HL-60/S4 treated with retinoic acid at 250 ng/mL for 4 days and 3 days (cell line): ENCODE measurements at regions not wholly inside any gene's neighbourhood (a gene's known extent, or its start where the extent isn't known, plus 50 kb on each side); places are given as distances from the start of the nearest gene placed in this dataset.

Experiments
- in situ Hi-C: fragments of 300-500 bp; cut with MboI; formaldehyde crosslinking; loops from 2 replicates; pipeline ENCODE4 v1.7.0; 2022; ENCODE audit warnings: low sequenced_read_pairs

DNA sequence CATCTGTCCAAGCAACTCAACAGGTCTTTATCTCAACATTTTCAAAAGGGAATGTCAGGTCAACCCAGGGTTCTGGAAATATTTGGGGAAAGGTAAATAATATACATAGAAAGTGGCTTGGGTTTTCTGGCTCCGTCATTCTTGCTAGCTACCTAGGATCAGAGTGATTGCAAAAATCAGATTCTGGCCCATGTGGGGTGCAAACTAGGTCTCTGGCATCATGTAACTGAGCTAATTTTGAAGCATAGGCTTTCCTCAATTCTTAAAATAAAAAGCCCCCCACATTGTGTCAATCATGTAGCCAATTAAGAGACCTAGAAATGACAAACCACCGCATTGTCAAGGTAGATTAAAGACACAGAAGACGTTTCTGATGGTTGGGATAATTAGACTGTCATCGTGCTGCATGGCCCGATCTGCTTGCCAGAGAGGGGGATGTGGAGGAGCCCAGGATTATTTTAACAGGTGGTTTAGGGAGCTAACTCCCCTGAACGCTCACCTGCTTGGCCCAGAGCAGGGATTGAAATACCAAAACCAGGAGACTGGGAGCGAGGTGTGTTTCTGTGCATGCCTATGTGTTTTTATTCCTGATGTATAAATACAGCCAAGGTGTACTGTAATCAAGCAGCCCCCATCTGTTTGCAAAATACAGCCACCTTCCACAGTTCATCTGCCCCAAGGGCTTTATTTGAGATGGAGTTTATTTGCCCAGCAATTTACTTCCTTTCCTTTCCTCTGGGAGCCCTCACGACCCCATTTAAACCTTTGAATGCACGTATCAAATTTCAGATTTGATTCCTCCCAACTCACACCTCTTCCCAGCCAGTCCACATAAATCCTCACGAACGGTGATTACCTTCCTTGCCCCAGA is 189.5 kb downstream of the TTC8 start:
- in situ Hi-C loops: no loop called here

DNA sequence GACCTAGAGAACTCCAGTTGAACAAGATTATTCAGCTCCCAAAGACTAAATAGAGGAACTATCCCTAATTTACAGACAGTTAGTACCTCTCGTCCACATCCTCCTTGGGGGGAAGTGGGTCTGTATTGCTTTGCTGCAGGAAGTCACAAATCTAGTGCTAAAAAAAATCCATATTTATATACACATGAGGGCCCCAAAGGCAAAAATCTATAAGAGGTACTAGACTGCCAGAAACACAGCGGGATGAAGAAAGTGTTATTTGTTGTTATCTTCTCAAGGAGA is 190.1 kb downstream of the TTC8 start:
- in situ Hi-C loops: no loop called here

DNA sequence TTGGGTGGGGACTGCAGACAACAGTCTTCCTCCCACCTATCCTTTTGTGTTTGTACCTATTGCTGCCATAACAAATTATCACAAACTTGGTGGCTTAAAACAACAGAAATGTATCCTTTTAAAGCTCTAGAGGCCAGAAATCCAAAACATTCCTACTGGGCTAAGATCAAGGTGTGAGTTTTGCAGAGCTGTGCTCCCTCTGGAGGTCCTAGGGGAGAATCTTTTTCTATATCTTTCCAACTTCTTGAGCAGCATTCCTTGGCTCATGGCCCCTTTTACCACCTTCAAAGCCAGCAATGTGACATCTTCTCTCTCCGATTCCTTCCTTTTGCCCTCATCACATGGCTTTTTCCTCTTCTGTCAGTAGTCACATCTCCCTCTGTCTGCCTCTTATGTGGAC is 190.6 kb downstream of the TTC8 start:
- in situ Hi-C loops: no loop called here

DNA sequence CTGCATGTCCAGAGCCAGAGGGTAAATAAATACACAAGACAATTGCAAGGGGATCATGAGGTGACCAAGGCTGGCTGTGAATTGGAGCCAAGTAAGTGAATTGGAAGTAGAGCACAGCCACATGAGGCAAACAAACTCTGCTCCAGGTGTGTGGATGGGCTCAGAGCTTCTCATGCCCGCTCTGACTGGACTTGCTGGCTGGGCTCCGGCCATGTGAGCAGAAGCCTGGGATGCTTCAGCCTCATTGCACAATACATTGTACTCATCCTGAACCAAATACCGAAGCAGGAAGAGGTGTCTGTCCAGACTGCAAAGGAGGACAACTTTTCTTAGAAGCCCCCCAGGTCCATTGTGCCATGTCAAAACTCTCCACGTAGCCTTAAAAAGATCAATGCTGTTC is 193.0 kb downstream of the TTC8 start:
- in situ Hi-C loops: no loop called here

DNA sequence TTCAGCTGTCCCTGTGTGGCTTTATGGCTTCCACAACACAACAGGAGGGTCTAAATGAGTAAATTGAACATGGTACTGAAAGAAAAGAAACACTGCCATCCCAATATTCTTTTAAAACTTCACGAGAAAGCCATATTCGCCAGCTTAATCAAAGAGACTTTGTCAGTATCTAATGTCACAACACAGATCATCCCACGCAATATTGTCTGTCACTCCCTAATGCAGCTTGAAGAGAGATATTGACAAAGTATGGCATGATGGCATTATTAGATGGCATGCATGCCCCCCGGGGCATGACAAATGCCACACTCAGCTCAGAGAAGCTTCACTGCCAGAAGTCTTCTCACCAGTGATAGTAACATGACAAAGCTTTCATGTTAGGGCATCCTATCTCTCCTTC is 197.8 kb downstream of the TTC8 start:
- in situ Hi-C loops: no loop called here

DNA sequence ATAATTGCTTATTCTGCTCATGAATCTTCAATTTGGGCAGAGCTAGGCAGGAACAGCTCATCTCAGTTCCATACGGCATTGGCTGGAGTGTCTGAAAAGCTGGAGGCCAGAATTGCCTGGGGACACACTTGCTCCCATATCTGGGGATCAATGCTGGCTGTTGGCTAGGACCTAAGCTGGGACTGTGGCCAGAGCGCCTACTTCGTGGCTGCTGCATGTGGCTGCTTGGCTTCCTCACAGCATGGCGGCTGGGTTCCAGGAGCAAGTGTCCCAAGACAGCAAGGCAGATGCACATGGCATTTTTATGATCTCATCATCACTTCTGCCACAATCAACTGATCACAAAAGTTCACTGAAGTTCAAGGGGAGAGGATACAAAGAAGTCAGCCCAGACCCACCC is 200.2 kb downstream of the TTC8 start:
- in situ Hi-C loops: loop anchor here (25.0 kb wide), 1 partner anchor 888 kb away; no protein-coding TSS in a partner anchor

DNA sequence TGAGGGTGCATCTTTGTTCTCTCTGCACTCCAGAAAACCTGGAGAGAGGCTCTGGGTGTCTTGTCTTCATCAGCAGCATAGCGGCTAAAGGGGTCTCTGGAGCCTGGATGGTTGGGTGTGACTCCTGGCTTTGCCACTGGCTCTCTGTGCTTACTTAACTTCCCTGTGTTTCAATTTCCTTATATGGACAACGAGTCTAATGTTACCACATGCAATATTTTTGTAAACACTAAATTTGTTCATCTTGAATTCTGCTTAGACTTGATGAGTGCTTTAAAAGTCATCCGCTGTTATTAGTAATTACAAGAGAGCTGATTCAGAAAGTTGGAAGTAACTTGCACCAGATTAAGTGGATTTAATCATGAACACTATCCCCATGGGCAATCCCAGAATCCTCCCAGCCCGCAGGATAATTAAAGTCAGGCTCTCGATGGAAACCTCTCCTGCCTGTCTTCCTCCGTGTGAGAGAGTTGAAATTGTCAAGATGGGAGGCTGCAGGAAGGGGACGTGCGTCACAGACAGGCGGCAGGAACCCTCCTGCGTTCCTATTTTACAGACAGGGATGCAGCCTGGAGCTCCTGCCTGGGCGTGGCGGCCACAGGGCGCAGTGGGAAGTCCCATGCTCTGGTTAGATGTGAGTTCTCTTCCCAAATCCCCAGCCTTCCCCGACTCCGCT is 201.2 kb downstream of the TTC8 start:
- in situ Hi-C loops: loop anchor here (25.0 kb wide), 1 partner anchor 887 kb away; no protein-coding TSS in a partner anchor

DNA sequence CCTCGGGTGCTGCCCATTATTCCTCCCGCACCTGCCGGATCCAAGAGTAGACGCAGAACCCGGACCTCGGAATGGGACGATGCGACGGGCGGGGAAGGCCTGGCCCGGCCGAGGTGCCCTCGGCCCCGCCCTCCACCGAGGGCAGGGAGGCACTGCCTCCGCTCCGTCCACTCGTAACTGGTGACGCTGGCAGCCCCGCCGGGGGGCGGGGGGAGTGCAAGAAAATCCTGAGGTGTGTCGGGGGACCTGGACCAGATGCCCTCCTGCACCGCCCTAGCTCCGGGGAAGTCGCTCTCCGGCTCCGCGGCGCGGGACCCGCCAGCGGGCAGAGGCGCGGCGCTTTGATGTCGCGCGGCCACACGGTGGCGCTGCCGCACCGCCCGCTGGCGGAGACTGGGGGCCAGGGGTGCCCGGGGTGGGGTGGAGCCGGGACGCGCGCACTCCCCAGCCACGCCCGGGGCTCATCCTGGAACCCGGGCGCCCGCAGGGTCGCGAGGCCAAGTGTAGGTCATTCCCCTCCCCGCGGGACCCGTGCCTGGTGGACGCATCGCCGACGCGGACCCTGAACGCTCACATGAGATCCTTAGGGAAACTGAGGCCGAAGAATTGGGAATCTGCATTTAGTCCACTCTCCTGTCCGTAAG is 202.8 kb downstream of the TTC8 start:
- in situ Hi-C loops: loop anchor here (25.0 kb wide), 1 partner anchor 885 kb away; no protein-coding TSS in a partner anchor

DNA sequence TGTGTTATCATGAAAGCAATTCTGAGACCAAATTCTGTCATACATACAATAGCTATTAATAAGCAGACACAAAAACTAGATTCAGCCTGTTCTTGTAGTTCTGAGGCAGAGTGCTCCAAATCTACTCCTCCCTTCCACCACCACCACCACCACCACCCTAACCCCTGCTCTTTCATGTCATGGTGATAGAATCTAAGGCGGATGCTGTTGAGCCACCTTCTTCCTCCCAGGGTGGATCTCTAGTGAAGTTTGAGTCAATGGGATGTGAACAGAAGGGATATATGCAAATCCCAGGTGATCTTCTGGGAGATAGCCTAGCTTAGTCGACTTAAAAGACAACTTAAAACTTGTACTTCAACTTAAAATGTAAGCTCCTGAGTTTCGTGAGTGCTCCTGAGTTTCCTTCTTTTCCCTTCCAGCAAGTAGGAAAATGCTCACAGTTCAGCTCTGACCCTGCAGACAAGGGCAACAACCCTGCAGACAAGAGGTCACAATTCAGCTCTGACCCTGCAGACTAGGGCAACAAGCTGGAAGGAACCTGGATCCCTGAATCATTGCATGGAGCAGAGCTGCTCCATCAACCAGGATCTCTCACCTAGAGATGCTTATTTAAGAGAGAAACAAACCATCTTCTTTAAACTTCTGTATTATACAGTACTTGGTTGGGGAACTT is 204.1 kb downstream of the TTC8 start:
- in situ Hi-C loops: loop anchor here (25.0 kb wide), 1 partner anchor 884 kb away; no protein-coding TSS in a partner anchor

DNA sequence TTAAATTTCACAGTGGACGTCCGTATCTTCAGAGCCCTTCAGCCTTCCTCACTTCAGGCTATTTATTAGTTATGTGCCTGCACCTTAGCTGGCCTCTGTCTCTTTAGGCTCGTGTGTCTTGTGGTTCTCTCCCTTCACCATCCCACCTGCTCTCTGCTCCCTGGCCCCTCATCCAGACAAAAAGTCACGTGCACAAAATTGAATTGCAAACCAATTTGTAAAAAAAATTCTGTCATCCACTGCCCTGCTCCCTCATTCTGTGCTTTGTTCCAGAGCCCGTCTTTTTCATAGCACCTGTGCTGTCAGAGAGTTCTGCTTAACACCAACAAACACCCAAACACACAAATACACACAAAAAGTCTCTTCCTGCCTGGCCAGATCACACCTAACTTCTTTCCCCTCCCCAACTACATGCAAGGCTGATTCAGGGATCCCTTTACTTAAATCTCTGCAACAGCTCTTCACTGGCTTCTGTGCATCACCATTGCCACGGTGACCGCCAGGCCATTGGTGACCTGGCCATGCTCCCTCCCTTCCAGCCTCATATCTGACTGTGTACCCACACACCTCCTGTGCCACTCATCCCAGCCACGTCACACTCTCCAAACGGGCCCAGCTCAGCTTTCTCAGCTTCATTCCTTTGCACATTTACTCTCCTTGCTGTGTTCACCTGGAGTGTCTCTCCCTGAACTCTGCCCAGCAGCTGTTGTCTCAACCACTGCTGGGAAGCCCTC is 205.7 kb downstream of the TTC8 start:
- in situ Hi-C loops: loop anchor here (25.0 kb wide), 1 partner anchor 882 kb away; no protein-coding TSS in a partner anchor

DNA sequence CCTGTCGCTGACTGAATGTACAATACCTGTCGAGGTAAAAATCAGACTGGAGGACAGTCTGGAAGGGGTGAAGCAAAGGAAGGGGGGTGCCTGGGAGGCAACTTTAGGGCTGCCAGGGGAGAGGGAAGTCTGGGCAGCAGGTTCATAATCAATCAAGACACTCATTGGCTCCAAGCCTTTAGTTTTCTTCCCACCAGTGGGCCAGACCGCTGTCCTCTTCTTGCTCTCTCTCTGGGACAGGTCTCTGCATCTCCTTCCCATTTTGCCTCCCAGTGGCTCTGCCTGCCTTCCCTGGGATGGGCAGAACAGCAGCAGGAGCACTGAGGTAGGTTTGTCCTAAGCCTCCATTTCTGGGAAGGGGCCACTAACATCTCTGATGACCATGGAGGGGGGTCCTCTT is 206.5 kb downstream of the TTC8 start:
- in situ Hi-C loops: loop anchor here (25.0 kb wide), 1 partner anchor 881 kb away; no protein-coding TSS in a partner anchor

DNA sequence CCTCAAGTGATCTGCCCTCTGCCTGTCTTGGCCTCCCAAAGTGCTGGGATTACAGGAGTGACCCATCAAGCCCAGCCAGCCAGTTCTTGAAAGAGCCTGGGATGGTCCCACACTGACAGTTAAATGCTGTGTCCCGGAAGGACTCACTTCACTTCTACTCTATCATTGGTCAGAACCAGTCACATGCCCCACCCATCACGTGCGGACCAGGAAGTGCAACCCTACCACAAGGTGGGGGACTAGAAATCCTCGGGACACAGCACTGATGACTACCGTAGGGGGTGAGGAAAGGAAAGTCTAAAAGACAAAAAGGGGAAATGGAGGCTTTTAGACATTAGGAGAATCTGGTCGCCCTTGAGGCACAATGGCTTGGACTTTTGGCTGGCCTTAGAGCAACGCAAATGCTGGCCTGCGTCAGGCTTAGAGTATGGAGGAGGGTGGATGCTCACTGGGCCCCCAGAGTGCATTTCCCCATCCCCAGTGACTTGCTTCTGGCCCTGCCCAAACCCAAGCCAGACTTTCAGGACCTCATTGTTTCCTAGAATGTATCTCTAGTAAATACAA is 207.7 kb downstream of the TTC8 start:
- in situ Hi-C loops: loop anchor here (25.0 kb wide), 1 partner anchor 880 kb away; no protein-coding TSS in a partner anchor

DNA sequence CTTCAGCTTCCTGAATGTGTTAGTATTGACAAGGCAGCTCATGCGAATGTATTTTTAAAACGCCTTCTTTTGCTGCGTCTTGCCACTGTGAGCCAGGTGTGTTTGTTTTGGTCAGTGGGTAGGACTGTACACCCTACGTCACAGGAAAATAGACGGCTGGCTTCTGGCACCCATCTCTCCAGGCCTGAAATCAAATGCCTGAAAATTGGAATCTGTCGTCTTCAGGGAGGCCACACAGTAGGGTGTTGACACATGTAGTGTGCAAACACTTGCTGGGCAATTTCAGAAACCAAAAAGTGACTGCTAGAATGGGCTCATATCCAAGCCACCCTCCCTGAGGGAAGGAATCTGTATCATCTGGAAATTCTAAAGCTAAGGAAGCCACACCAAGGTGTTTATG is 209.3 kb downstream of the TTC8 start:
- in situ Hi-C loops: loop anchor here (25.0 kb wide), 1 partner anchor 879 kb away; no protein-coding TSS in a partner anchor

DNA sequence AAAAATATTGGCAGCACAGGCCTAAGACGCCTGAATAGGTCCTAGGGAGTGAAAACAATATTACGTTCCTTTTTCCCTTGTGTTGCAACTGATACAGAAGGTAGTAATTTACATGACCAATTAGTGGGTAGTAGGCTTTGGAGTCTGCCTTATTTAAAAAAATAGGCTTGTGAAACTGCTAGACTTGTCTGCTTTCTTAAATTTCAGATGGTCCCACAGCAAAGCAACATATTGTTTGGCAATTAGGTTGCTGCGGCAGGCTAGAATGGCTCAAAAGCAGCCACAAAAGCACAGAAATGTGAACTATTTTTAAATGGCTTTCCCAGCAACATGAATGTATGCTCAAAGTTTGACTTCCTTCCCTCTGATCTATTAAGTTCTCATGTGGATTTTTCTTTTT is 211.9 kb downstream of the TTC8 start:
- in situ Hi-C loops: loop anchor here (25.0 kb wide), 1 partner anchor 876 kb away; no protein-coding TSS in a partner anchor

DNA sequence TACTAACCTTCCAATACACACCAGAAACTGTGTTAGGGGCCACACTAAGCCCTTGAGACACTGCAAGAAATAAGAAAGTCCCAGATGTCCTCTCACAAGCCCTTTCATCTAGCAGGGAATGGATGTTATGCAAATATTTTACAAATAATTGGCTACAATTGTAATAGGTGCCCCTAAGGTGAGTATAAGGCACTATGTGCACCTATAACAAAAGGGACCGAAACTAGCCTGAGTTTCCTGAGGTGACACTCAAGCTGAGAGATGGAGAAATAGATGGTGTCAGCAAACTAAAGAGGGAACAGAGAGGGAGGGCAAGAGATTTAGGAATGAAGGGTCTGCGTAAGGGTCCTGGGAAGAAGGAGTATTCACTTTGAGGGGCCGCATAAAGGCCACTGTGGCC is 212.6 kb downstream of the TTC8 start:
- in situ Hi-C loops: loop anchor here (25.0 kb wide), 1 partner anchor 875 kb away; no protein-coding TSS in a partner anchor

DNA sequence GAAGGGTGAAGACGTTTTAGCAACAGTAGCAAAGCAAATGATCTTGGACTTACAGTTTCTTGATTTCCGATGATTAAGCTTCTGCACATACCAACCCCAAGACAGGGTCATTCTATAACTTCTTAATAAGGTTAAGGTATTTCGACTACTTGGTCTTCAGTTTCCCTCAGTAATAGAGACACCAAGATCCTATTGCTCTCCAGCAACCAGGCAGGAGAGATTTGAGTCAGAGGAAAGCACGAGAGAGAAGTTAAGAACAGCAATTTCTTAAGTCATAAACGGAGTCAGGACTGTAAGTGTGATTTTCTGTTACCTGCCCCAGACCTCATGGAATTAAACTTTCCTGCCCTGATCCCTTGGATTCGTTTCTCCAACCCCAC is 215.6 kb downstream of the TTC8 start:
- in situ Hi-C loops: loop anchor here (25.0 kb wide), 1 partner anchor 872 kb away; no protein-coding TSS in a partner anchor

DNA sequence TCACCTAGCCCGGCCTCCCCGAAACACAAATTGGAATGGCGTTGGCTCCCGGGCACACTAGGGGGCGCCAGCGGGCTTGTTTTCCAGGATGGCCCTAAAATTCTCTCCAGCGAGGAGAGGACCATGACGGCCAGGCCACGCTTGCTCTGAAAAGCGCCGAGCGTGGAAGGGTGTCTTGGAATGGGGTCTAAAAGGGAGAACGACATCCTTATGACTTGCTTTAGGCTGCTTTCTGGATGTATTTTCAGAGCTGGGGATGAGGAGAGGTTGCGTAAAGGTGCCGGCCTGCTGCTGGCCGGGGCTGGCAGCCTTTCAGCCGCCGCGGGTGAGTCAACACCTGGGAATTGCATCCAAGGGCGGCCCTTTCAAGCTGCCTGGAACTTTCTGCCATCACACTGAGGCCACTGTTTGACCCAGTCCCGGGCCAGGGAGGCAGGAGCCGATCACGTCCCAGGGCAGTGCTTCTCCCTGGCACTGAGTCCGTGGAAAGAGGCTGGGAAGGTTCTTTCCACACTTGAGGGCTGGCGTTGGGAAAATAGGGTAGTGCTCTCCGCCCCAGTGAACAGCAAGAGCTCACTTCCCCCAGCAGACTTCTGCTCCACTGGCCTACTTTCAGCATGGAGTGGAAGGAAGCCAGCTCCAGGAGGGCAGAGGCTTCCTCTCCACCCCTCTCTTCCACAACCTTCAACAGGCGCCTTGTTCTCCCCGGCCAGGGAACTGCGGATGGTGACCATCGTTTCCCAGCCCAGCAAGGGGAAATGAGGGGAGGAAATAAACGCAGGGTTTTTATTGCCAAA is 216.2 kb downstream of the TTC8 start:
- in situ Hi-C loops: loop anchor here (25.0 kb wide), 1 partner anchor 872 kb away; no protein-coding TSS in a partner anchor

DNA sequence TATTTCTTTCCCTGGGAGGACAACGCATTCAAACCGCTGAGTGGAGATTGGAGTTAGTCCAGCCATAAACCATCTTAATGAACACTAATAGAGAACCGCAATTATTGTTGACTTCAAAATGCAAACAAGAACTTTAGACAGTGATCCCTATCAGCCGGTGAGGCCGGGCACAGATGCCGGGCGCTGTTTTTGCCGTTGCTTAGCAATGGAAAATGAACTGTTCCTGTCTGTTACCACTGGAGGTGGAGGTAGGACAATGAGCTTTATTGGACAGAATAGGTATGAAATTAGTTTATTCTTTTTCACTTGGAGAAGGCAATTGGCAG is 216.8 kb downstream of the TTC8 start:
- in situ Hi-C loops: loop anchor here (25.0 kb wide), 1 partner anchor 871 kb away; no protein-coding TSS in a partner anchor

DNA sequence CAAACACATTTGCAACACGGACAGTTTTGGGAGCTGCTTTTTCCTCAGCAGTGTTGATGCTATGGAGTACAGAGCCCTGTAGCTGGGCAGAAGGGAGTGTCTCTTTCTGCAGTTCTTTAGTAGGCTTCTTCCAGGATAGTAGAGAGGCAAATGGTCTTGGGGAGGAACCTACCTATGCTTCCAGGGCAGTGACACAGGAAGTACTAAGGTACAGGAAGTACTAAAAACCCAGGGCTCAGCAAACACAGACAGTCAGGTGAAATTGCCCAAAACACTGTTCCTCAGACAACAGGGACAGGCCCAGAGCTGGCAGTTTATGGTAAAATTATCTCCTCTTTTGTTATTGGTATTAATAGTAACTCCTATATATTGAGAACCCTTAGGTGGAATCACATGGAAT is 217.6 kb downstream of the TTC8 start:
- in situ Hi-C loops: loop anchor here (25.0 kb wide), 1 partner anchor 870 kb away; no protein-coding TSS in a partner anchor
